GM21515 (cell line): ENCODE measurements at regions not wholly inside any gene's neighbourhood (a gene's known extent, or its start where the extent isn't known, plus 50 kb on each side); places are given as distances from the start of the nearest gene placed in this dataset.

Experiments
- ATAC-seq: cut with Tn5 transposase; IDR thresholded peaks from one replicate; pipeline ENCODE4 v1.9.1; 2021; ENCODE audit not compliant: unreplicated experiment

- no peak for ATAC-seq
Observed at GRCh38 chr1:81351864-81352263, 448.9 kb upstream of the ADGRL2 start.

- no peak for ATAC-seq
Observed at GRCh38 chr1:81349194-81349965, 451.4 kb upstream of the ADGRL2 start.

DNA sequence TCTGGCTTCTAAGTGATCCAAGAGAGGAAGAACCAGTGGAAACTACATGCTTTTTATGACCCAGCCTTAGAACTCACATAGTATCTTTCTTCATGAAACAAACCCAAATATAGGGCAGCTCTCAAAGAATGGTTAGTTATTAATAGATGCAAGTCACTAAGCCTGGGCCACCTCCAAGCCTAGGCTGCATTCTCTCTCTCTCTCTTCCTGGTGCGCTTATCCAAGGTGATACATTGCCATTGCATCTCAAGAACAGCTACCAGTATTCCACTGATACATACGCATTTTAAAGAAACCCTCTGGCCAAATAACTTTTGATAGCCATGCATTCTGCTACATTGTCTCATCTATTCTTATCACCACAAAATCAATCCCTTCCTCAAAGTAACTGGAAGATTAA is 455.6 kb upstream of the ADGRL2 start:
- ATAC-seq: no peak

DNA sequence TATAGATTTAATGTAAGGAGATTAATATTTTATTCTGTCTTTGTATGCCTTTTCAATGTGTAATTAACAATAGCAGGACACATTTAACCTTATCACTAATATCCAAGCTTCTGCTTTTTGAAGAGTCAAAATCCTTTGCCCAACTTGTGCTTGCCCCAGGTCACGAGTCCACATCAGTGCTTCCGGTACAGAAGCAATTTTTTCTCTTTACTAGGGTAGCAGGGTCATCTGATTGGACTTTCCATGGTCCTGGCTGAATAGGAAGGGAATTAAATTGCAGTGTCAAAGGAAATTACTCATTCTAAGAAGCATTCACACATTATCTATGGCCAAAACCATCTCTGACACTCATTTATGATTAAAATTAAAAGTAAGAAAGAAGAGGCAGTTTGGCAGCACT is 460.5 kb upstream of the ADGRL2 start:
- no peak for ATAC-seq

- no peak for ATAC-seq
Observed at GRCh38 chr1:81337226-81337625, 463.5 kb upstream of the ADGRL2 start.

GRCh38 chr1:81335876-81336275 is 464.9 kb upstream of the ADGRL2 start:
- no peak for ATAC-seq

GRCh38 chr1:81330521-81330920 is 470.2 kb upstream of the ADGRL2 start:
- no peak for ATAC-seq

GRCh38 chr1:81330111-81330510 is 470.6 kb upstream of the ADGRL2 start:
- no peak for ATAC-seq

DNA sequence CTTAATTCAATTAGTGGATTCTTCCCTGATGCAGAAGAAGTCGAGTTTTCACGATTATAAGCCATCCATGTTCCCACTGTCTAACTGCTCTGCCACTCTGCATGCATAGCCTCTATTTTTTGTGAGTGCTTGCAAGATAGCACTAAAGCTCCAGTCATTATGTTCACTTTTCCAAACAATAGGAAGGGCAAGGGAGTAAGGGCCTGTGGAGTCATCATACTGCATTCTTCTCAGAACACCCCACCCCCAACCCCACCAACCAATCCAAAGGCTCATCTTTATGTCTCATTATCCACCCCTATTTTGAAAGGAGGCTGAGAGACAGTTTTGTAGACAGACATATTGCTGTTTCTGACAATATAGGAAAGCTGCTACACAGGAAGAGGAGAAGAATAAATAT is 471.7 kb upstream of the ADGRL2 start:
- ATAC-seq: no peak

DNA sequence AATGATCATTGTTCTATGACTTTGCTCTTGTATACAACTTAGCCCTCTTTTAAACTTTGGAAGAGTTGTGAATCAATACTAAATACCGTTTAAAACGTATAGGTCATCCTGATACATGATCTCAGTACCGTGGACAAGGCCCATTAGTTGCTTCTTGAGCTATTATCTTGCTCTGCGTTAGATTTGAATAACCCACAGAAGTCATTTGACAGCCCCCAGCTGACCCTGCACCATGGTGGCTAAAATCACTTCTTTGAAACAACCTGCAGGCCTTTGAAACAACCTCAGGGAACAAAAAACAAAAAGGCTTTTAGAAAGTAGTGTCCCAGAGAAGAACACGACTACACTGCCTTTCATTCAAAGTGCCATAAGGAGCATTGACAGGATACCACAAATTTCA is 473.0 kb upstream of the ADGRL2 start:
- ATAC-seq: no peak

- no peak for ATAC-seq
Observed at GRCh38 chr1:81327103-81327710, 473.5 kb upstream of the ADGRL2 start.

DNA sequence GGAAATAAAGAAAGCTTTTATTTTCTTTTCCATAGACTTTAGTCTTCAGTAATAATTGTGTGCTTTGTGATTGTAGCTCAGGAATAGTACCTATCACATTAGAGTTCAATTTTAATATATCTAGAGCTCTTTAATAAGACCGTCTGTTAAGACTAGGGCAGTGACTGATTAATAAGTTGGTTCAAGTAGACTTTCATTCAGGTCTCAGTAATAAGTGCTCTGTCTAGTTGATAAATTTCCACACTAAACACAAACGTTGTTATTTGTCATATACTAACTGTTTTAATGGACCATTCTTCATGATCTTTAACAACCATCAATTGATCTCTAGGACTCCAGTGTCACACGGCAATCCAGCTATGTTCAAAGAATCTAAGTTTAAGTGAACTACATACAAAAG is 474.5 kb upstream of the ADGRL2 start:
- ATAC-seq: no peak

DNA sequence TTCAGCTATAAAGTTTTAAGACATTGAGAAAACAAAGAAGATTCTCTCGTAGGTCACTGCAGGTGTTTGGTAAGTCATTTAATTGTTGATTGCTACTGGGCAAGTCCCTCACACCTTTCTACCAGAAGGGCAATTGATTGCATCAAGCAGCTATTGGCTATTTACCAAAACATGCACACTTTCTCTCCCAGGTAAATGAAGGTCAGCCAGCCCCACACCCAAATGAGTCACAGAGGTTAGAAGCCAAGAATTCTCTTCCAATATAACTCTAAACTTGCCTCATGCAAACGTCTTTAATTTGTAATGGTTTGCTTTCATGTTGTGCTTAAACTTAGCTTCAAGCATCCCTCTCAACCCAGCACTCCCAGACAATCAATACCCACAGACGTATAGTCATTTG is 475.3 kb upstream of the ADGRL2 start:
- ATAC-seq: no peak

- ATAC-seq: no peak
Observed at GRCh38 chr1:81323862-81324261, 476.9 kb upstream of the ADGRL2 start.

DNA sequence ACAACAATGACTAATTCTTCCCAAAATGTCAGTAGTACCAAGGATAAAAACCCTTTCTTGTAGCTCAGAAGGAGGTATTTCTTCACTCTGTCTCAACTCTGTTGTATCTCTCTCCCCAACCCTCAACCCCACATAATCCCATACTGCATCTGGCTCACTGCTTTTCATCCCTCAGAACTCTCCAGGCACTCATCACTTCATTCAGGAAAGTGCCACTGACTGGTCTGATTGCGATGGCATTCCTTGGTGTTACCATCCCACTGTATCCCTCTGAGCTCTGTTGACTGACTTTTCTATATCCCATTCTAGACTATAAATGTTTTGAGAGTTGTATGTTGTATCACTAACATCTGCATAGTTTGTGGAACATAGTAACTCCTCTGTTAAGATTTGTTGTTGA is 483.5 kb upstream of the ADGRL2 start:
- ATAC-seq: no peak

GRCh38 chr1:81314513-81315233 is 486.1 kb upstream of the ADGRL2 start:
- no peak for ATAC-seq

DNA sequence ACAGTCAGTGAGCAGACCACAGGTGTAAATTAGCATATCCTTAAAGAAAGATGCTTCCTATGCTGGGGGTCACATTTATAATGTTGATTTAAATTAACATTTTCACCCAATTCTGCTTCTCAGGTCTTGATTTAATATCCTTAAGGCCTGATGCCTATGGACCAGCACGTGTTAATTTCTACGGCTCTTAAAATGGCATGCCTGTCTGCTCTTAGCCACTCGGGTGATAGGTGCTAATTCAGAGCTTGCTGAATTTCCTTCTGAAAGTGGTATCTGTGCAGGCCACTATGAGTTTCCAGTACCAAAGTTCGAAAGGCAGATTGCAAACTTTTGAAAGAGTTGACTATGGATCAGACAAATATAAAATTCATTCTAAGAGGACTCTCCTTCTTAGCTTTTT is 487.4 kb upstream of the ADGRL2 start:
- ATAC-seq: no peak

GRCh38 chr1:81312272-81312754 is 488.4 kb upstream of the ADGRL2 start:
- no peak for ATAC-seq

GRCh38 chr1:81310250-81310649 is 490.5 kb upstream of the ADGRL2 start:
- ATAC-seq: no peak

DNA sequence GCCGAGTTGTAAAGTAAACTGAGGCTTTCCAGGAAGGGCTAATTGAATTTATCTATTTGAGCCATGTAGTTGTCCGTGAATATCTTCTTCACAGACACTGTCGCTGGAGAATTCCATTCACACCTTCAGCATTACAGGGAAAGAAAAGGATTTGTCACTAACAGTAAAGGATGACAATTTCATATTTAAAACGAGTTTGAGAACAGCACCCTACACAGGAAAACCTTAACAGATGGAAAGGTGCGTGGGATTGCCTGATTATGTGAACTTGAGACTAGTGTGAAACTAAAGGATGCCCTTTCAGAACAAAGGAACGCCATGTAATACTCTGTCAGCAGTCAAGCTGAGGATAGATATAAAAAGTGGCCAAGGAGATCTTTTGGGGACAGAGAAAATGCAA is 492.5 kb upstream of the ADGRL2 start:
- ATAC-seq: no peak

DNA sequence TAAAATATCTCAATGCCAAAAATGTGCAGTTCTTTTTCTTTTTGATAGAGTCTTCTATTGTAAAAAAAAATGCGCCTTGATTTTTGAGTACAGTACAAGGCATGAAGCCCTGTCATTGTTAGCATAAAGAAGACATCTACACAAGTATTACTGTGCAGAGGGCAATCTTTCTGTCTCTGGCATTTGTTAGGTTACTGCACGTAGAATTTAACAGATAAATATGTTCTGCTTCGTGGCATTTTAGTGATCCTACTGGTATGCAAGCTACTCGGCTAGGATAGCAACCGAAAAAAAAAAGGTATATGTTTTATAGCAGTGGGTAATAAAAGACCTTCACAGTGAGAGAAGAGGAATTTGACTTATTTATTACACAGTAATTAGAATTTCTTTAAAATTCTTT is 492.9 kb upstream of the ADGRL2 start:
- ATAC-seq: no peak

- ATAC-seq: peak; percentile 63
Observed at GRCh38 chr1:81305997-81306452, 494.7 kb upstream of the ADGRL2 start.
